ENCODE measurements at regions not wholly inside any gene's neighbourhood (a gene's known extent, or its start where the extent isn't known, plus 50 kb on each side); places are given as distances from the start of the nearest gene placed in this dataset.

DNA sequence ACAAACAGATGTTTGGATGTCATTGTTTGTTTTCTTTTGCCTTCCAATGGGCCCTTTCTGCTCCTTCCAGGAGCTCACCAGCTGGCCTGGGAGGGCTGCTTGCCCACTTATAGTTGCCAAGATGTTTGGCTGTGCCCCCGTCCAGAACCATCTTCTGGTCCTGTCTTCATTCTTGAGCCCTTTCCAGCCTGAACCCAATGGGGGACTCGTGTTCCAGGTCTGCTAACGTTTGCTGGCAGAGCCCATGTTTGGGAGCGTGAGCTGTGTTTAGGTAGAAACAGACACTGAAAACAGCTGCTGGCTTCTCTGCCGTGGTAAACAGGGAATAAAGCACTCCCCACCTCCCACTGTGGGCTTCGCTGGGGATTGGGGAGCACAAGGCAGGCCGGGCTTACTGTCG lies 83.2 kb upstream of the SYT13 start:
- no peak for DNase-seq (ENCODE audit: extremely low spot score in 2 of 2)
- H3K27ac ChIP-seq = no peak overlapping the region
- H3K36me3 ChIP-seq = no peaks in the 10 kb centered on the region
- TF ChIP-seq, protein P1, sequence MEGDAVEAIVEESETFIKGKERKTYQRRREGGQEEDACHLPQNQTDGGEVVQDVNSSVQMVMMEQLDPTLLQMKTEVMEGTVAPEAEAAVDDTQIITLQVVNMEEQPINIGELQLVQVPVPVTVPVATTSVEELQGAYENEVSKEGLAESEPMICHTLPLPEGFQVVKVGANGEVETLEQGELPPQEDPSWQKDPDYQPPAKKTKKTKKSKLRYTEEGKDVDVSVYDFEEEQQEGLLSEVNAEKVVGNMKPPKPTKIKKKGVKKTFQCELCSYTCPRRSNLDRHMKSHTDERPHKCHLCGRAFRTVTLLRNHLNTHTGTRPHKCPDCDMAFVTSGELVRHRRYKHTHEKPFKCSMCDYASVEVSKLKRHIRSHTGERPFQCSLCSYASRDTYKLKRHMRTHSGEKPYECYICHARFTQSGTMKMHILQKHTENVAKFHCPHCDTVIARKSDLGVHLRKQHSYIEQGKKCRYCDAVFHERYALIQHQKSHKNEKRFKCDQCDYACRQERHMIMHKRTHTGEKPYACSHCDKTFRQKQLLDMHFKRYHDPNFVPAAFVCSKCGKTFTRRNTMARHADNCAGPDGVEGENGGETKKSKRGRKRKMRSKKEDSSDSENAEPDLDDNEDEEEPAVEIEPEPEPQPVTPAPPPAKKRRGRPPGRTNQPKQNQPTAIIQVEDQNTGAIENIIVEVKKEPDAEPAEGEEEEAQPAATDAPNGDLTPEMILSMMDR (IDR thresholded peaks at IDR 0.05) = no peak
- TF ChIP-seq POLR2A (IDR thresholded peaks at IDR 0.05) (no peak), POLR2AphosphoS5 (IDR thresholded peaks at IDR 0.05; ENCODE audit: insufficient read depth in 1 of 2, low read depth in 1 of 2) (no peak)
- intact Hi-C loops (cut with DNase I) = loop anchor here (10.0 kb wide), 1 partner anchor 285 kb away; no protein-coding TSS in a partner anchor
- no peaks in the 10 kb centered on the region for H3K27me3 ChIP-seq
- no peaks in the 10 kb centered on the region for H3K9me3 ChIP-seq
- peaks cover 10% of the 10 kb centered on the region for H3K4me1 ChIP-seq
- no peak overlapping the region for H3K4me3 ChIP-seq

GRCh38 chr11:45368697-45369096 lies 82.6 kb upstream of the SYT13 start:
- H3K9me3 ChIP-seq = no peaks in the 10 kb centered on the region
- H3K4me1 ChIP-seq = peaks cover 14% of the 10 kb centered on the region
- no peaks in the 10 kb centered on the region for H3K27me3 ChIP-seq
- H3K4me3 ChIP-seq = no peak overlapping the region
- H3K27ac ChIP-seq = no peak overlapping the region
- TF ChIP-seq POLR2AphosphoS5 (IDR thresholded peaks at IDR 0.05; ENCODE audit: insufficient read depth in 1 of 2, low read depth in 1 of 2) (no peak), POLR2A (IDR thresholded peaks at IDR 0.05) (no peak)
- TF ChIP-seq, protein P1 (IDR thresholded peaks at IDR 0.05) = no peak
- intact Hi-C loops (cut with DNase I) = loop anchor here (10.0 kb wide), 1 partner anchor 286 kb away; no protein-coding TSS in a partner anchor
- no peak for DNase-seq (ENCODE audit: extremely low spot score in 2 of 2)
- no peaks in the 10 kb centered on the region for H3K36me3 ChIP-seq

DNA sequence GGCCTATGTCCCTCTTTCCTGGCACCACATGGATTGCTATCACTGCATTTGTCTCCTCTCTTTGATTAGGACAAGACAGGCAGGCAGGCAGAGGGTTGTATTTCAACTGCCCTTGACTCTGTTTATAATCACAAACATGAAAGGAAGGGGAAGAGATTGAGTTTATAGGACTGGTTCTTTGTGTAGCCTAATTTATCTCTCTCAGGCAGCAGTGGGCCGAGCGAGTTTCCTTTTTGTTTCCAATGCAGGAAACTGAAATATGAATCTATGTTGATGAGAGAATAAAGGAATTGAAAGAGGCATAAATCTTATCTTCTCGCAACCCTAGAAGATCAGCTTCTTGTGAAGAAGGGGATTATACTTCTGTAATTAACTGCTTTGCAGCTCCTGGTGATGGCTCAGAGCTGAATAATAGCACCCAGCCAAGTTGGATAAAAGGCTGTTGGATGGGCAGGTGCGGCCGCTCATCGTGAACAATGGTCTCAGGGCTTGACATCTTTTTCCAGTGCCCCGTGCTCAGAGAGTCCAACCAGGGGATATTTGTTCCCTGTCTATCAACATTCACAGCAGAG lies 80.6 kb upstream of the SYT13 start:
- no peaks in the 10 kb centered on the region for H3K27me3 ChIP-seq
- DNase-seq (ENCODE audit: extremely low spot score in 2 of 2) = no peak
- TF ChIP-seq POLR2AphosphoS5 (IDR thresholded peaks at IDR 0.05; ENCODE audit: insufficient read depth in 1 of 2, low read depth in 1 of 2) (no peak), POLR2A (IDR thresholded peaks at IDR 0.05) (no peak)
- TF ChIP-seq, protein P1 (IDR thresholded peaks at IDR 0.05) = no peak
- peaks cover 15% of the 10 kb centered on the region for H3K4me1 ChIP-seq
- H3K36me3 ChIP-seq = no peaks in the 10 kb centered on the region
- no peak overlapping the region for H3K27ac ChIP-seq
- no peak overlapping the region for H3K4me3 ChIP-seq
- no peaks in the 10 kb centered on the region for H3K9me3 ChIP-seq
- intact Hi-C loops (cut with DNase I) = loop anchor here (10.0 kb wide), 1 partner anchor 288 kb away; no protein-coding TSS in a partner anchor

DNA sequence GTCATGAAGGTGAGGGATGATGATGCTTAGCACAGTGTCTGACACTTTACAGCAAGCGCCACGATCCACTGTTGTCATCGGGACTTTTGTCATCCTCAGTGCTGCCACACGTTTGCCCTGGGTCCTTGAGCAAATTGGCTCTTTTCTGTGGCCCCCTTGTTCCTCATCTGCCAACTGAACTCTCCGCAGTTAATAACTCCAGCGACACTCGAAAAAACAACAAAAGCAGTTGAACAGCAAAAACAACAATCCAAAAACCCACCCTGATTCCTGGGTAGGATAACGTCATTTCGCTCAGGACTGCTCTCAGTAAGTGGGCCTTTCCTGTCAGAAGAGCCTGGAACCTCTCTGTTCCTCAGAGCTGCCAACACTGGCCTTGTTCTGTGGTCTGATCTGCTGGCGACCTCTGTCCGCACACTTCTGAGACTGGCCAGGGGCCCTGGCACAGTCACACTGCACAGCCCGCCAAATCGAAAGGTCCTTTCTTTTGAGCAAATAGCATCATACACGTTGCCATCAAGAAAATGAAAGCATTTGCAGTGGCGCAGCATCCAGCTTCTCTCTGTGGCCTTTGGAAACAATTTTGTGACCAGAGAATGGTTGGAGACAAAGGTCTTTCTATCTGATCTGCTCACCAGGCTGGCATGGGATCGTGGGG lies 79.9 kb upstream of the SYT13 start:
- TF ChIP-seq POLR2A (IDR thresholded peaks at IDR 0.05) (no peak), POLR2AphosphoS5 (IDR thresholded peaks at IDR 0.05; ENCODE audit: insufficient read depth in 1 of 2, low read depth in 1 of 2) (no peak)
- TF ChIP-seq, protein P1 (IDR thresholded peaks at IDR 0.05) = no peak
- intact Hi-C loops (cut with DNase I) = loop anchor here (10.0 kb wide), 1 partner anchor 289 kb away; no protein-coding TSS in a partner anchor
- no peaks in the 10 kb centered on the region for H3K27me3 ChIP-seq
- no peaks in the 10 kb centered on the region for H3K9me3 ChIP-seq
- peaks cover 10% of the 10 kb centered on the region for H3K4me1 ChIP-seq
- H3K4me3 ChIP-seq = no peak overlapping the region
- DNase-seq (ENCODE audit: extremely low spot score in 2 of 2) = peak in 1 of 2 donors; percentile 64
- no peaks in the 10 kb centered on the region for H3K36me3 ChIP-seq
- no peak overlapping the region for H3K27ac ChIP-seq

DNA sequence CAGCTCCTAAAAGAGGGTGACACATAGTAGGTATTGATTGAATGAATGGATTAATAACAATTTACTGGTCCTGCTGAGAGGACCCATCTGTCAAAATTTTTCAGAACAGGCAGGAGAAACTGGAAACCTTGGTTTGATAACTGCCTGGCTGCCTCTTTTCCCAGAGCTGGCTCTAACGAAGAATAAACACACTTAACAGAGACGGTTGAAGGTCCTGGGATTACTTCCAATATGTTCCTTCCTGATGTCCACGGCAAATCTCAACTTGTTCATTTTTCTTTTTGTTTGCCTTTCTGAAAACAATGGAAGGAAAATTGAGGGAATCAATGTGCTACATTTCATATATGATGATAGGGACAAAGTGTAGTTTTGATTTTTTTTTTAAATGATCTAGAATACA lies 76.5 kb upstream of the SYT13 start:
- DNase-seq (ENCODE audit: extremely low spot score in 2 of 2) = no peak
- Histone ChIP-seq H3K4me3 (no peak overlapping the region), H3K27ac (no peak overlapping the region), H3K36me3 (no peaks in the 10 kb centered on the region), H3K27me3 (no peaks in the 10 kb centered on the region), H3K4me1 (peaks cover 9% of the 10 kb centered on the region), H3K9me3 (no peaks in the 10 kb centered on the region)
- intact Hi-C loops (cut with DNase I) = loop anchor here (10.0 kb wide), 1 partner anchor 292 kb away; no protein-coding TSS in a partner anchor
- TF ChIP-seq POLR2AphosphoS5 (IDR thresholded peaks at IDR 0.05; ENCODE audit: insufficient read depth in 1 of 2, low read depth in 1 of 2) (no peak), POLR2A (IDR thresholded peaks at IDR 0.05) (no peak)
- TF ChIP-seq, protein P1 (IDR thresholded peaks at IDR 0.05) = no peak

Data from vagina (tissue), 2 donors.